GM12878 (cell line): ENCODE measurements at regions not wholly inside any gene's neighbourhood (a gene's known extent, or its start where the extent isn't known, plus 50 kb on each side); places are given as distances from the start of the nearest gene placed in this dataset.

ENCODE experiments used
- CTCF ChIP-seq, 3 experiments: IDR thresholded peaks in 2 of 3; conservative IDR thresholded peaks in 1 of 3; 2 replicates each; pipeline ENCODE4 v1.5.1; 2011; ENCODE audit warnings: low read depth in 3 of 3, low read length in 3 of 3, mild to moderate bottlenecking in 3 of 3, control low read depth in 2 of 3, moderate library complexity in 2 of 3, inconsistent platforms in 1 of 3, mixed read lengths in 1 of 3; ENCODE audit not compliant: control insufficient read depth in 2 of 3, insufficient read depth in 1 of 3; ENCODE audit errors: extremely low read depth in 1 of 3
- HCFC1 ChIP-seq: fragments of 150-350 bp; IDR thresholded peaks from 2 replicates; pipeline ENCODE4 v1.6.1; 2014; ENCODE audit warnings: low read length
- IRF3 ChIP-seq: fragments of 450-650 bp; IDR thresholded peaks from 2 replicates; pipeline ENCODE4 v1.6.1; 2014; ENCODE audit warnings: mild to moderate bottlenecking
- MAX ChIP-seq: IDR thresholded peaks from 2 replicates; pipeline ENCODE4 v1.6.1; 2012; ENCODE audit warnings: low read depth, low read length, improper control_type of control experiment
- POLR2A ChIP-seq: IDR thresholded peaks from 2 replicates; pipeline ENCODE4 v1.6.1; 2011; ENCODE audit warnings: low read depth, mild to moderate bottlenecking, low read length
- ZNF274 ChIP-seq: IDR thresholded peaks from one replicate; pipeline ENCODE4 v1.8.0; 2011; ENCODE audit not compliant: insufficient read length, insufficient read depth
- ZNF687 ChIP-seq: fragments of 450-650 bp; IDR thresholded peaks from 2 replicates; pipeline ENCODE4 v1.6.1; 2017; ENCODE audit warnings: mild to moderate bottlenecking, moderate library complexity

- TF ChIP-seq HCFC1, result no peak
- no peak for TF ChIP-seq IRF3
- TF ChIP-seq MAX, result no peak
- no peak for TF ChIP-seq ZNF274
- no peak for TF ChIP-seq ZNF687
- TF ChIP-seq CTCF (IDR thresholded peaks at IDR 0.05 in 2 of 3, conservative IDR thresholded peaks at IDR 0.05 in 1 of 3; ENCODE audit: control insufficient read depth in 2 of 3, extremely low read depth in 1 of 3, insufficient read depth in 1 of 3, low read depth in 3 of 3, low read length in 3 of 3), result no peak
- TF ChIP-seq POLR2A, result no peak
Observed at GRCh38 chr13:105033999-105034398, 1501.5 kb downstream of the EFNB2 start.
